DND-41 (cell line): ENCODE measurements at regions not wholly inside any gene's neighbourhood (a gene's known extent, or its start where the extent isn't known, plus 50 kb on each side); places are given as distances from the start of the nearest gene placed in this dataset.

Experiments
- ATAC-seq: fragments of 200-7000 bp; cut with Tn5 transposase; 3 replicates; pipeline ENCODE4 v1.9.1; 2021; ENCODE audit warnings: low read depth; ENCODE audit not compliant: insufficient read depth
- DNase-seq: peaks from one replicate; pipeline ENCODE4 v3.0.0-alpha.2; 2020
- H2AFZ ChIP-seq: 2 replicates; pipeline ENCODE4 v1.6.0; 2012; ENCODE audit warnings: low read depth, low read length
- H3K27ac ChIP-seq: 2 replicates; pipeline ENCODE4 v1.5.1; 2012; ENCODE audit warnings: low read length, inconsistent platforms
- H3K27me3 ChIP-seq: fragments of 200-600 bp; sonication (generic); 2 replicates; pipeline ENCODE4 v1.6.0; 2012; ENCODE audit warnings: low read length, mild to moderate bottlenecking, inconsistent platforms; ENCODE audit not compliant: insufficient read depth, poor library complexity
- H3K36me3 ChIP-seq: 2 replicates; pipeline ENCODE4 v1.5.1; 2012; ENCODE audit warnings: low read length, inconsistent platforms; ENCODE audit not compliant: insufficient read depth
- H3K4me1 ChIP-seq: 2 replicates; pipeline ENCODE4 v1.5.1; 2012; ENCODE audit warnings: mild to moderate bottlenecking, low read length; ENCODE audit not compliant: insufficient read depth
- H3K4me2 ChIP-seq: 2 replicates; pipeline ENCODE4 v1.6.0; 2012; ENCODE audit warnings: mild to moderate bottlenecking, moderate library complexity, low read length, inconsistent platforms; ENCODE audit not compliant: insufficient read depth
- H3K4me3 ChIP-seq, 2 experiments: fragments of 200-600 bp in 1 of 2; shearing (Covaris generic) in 1 of 2; 2 replicates each; pipeline ENCODE4 v1.5.1; 2012 to 2016; ENCODE audit warnings: inconsistent platforms in 2 of 2, low read length in 2 of 2, mild to moderate bottlenecking in 2 of 2, low read depth in 1 of 2, moderate library complexity in 1 of 2
- H3K79me2 ChIP-seq: 2 replicates; pipeline ENCODE4 v1.6.0; 2012; ENCODE audit warnings: low read length, inconsistent platforms; ENCODE audit not compliant: insufficient read depth
- H3K9ac ChIP-seq: 2 replicates; pipeline ENCODE4 v1.6.0; 2012; ENCODE audit warnings: low read depth, mild to moderate bottlenecking, inconsistent platforms, low read length, moderate library complexity
- H3K9me3 ChIP-seq: 2 replicates; pipeline ENCODE4 v1.5.1; 2012; ENCODE audit warnings: low read length, moderate library complexity, mild to moderate bottlenecking, inconsistent platforms; ENCODE audit not compliant: insufficient read depth, severe bottlenecking
- H4K20me1 ChIP-seq: 2 replicates; pipeline ENCODE4 v1.6.0; 2012; ENCODE audit warnings: low read length; ENCODE audit not compliant: insufficient read depth
- CTCF ChIP-seq: IDR thresholded peaks from 2 replicates; pipeline ENCODE4 v1.5.1; 2012; ENCODE audit warnings: borderline replicate concordance, low read length, moderate library complexity, mild to moderate bottlenecking; ENCODE audit not compliant: poor library complexity, severe bottlenecking; ENCODE audit errors: extremely low read depth
- EZH2 ChIP-seq: IDR thresholded peaks from 3 replicates; pipeline ENCODE4 v1.6.1; 2012; ENCODE audit warnings: borderline replicate concordance, low read depth, mild to moderate bottlenecking, moderate library complexity, low read length, inconsistent platforms; ENCODE audit not compliant: severe bottlenecking

- peak; percentile 11 for DNase-seq
- no peak overlapping the region for H3K4me2 ChIP-seq
These were observed 792.3 kb downstream of the DIPK2A start for GRCh38 chr3:144763878-144764454.

GRCh38 chr3:144770281-144770680 is 798.7 kb downstream of the DIPK2A start:
- Histone ChIP-seq H3K36me3 (no peaks in the 10 kb centered on the region), H3K79me2 (no peaks in the 10 kb centered on the region), H3K4me1 (no peaks in the 10 kb centered on the region), H3K4me3 (no peak overlapping the region), H3K27ac (no peak overlapping the region), H3K9me3 (no peaks in the 10 kb centered on the region), H4K20me1 (no peaks in the 10 kb centered on the region), H3K4me2 (no peak overlapping the region), H3K27me3 (no peaks in the 10 kb centered on the region), H2AFZ (no peak overlapping the region), H3K9ac (no peak overlapping the region)
- DNase-seq (no peak), ATAC-seq (no peak)
- TF ChIP-seq EZH2 (no peak), CTCF (no peak)

More at GRCh38 chr3:144763878-144764454, 792.3 kb downstream of the DIPK2A start:
- H3K36me3 ChIP-seq = no peaks in the 10 kb centered on the region
- H3K9ac ChIP-seq = no peak overlapping the region
- no peak for TF ChIP-seq EZH2
- TF ChIP-seq CTCF = no peak
- no peaks in the 10 kb centered on the region for H4K20me1 ChIP-seq
- no peak overlapping the region for H2AFZ ChIP-seq
- ATAC-seq = peak; percentile 68
- H3K9me3 ChIP-seq = no peaks in the 10 kb centered on the region
- H3K27ac ChIP-seq = no peak overlapping the region
- no peak overlapping the region for H3K4me3 ChIP-seq
- H3K27me3 ChIP-seq = no peaks in the 10 kb centered on the region
- no peaks in the 10 kb centered on the region for H3K4me1 ChIP-seq
- H3K79me2 ChIP-seq = no peaks in the 10 kb centered on the region

GRCh38 chr3:144770915-144771351 is 799.3 kb downstream of the DIPK2A start:
- no peak overlapping the region for H2AFZ ChIP-seq
- no peaks in the 10 kb centered on the region for H3K36me3 ChIP-seq
- no peaks in the 10 kb centered on the region for H3K27me3 ChIP-seq
- TF ChIP-seq EZH2 (no peak), CTCF (peak; percentile 13)
- H3K9ac ChIP-seq = no peak overlapping the region
- no peaks in the 10 kb centered on the region for H3K9me3 ChIP-seq
- no peaks in the 10 kb centered on the region for H4K20me1 ChIP-seq
- H3K79me2 ChIP-seq = no peaks in the 10 kb centered on the region
- H3K27ac ChIP-seq = no peak overlapping the region
- DNase-seq (no peak), ATAC-seq (no peak)
- no peaks in the 10 kb centered on the region for H3K4me1 ChIP-seq
- no peak overlapping the region for H3K4me2 ChIP-seq
- no peak overlapping the region for H3K4me3 ChIP-seq

GRCh38 chr3:144771381-144771870 is 799.8 kb downstream of the DIPK2A start:
- no peaks in the 10 kb centered on the region for H3K9me3 ChIP-seq
- no peak for DNase-seq
- H3K27ac ChIP-seq = no peak overlapping the region
- no peak overlapping the region for H2AFZ ChIP-seq
- no peaks in the 10 kb centered on the region for H3K27me3 ChIP-seq
- H3K4me3 ChIP-seq = no peak overlapping the region
- no peaks in the 10 kb centered on the region for H3K79me2 ChIP-seq
- ATAC-seq = no peak
- H3K4me1 ChIP-seq = no peaks in the 10 kb centered on the region
- no peaks in the 10 kb centered on the region for H4K20me1 ChIP-seq
- H3K36me3 ChIP-seq = no peaks in the 10 kb centered on the region
- TF ChIP-seq CTCF (no peak), EZH2 (no peak)
- no peak overlapping the region for H3K4me2 ChIP-seq
- no peak overlapping the region for H3K9ac ChIP-seq
